GM12873 (cell line): ENCODE measurements at regions not wholly inside any gene's neighbourhood (a gene's known extent, or its start where the extent isn't known, plus 50 kb on each side); places are given as distances from the start of the nearest gene placed in this dataset.

ENCODE experiments used
- TF ChIP-seq, protein P1 (sequence below): IDR thresholded peaks from 2 replicates; pipeline ENCODE4 v1.5.1; 2012; ENCODE audit warnings: low read depth, mild to moderate bottlenecking, moderate library complexity, low read length, control low read depth; ENCODE audit not compliant: insufficient read depth; ENCODE audit errors: missing control alignments

DNA sequence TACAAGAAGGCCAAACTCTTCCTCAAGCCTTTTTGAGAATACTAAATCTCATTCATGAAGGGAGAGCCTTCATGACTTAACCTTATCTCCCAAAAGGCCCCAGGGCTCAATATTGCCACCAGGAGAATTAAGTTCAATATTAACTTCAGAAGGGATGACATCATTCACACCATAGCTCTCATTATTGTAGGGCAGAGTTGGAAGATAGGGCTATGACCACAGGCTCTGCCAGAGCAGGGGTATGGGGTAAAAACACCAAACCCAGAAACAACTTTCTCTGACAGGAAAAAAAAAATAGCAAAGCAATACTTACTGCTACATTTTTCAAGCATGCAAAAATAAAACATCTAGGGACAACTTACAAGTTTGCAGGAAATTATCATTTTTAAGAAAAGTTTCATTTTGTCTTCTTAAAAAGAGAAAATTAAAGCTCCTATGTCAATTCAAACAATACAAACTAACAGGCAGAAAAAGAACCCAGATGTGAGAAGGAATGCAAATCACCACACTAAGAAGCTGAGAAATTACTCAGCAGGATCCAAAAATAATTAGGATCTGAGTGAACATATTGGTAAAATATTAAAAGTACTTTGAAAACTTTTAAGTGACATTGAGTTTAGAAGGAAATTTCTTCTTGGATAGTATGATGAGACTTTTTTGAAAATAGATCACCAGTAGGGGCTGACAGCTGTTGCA, 1156.5 kb downstream of the NCAM2 start:
- TF ChIP-seq, protein P1, sequence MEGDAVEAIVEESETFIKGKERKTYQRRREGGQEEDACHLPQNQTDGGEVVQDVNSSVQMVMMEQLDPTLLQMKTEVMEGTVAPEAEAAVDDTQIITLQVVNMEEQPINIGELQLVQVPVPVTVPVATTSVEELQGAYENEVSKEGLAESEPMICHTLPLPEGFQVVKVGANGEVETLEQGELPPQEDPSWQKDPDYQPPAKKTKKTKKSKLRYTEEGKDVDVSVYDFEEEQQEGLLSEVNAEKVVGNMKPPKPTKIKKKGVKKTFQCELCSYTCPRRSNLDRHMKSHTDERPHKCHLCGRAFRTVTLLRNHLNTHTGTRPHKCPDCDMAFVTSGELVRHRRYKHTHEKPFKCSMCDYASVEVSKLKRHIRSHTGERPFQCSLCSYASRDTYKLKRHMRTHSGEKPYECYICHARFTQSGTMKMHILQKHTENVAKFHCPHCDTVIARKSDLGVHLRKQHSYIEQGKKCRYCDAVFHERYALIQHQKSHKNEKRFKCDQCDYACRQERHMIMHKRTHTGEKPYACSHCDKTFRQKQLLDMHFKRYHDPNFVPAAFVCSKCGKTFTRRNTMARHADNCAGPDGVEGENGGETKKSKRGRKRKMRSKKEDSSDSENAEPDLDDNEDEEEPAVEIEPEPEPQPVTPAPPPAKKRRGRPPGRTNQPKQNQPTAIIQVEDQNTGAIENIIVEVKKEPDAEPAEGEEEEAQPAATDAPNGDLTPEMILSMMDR, result no peak

DNA sequence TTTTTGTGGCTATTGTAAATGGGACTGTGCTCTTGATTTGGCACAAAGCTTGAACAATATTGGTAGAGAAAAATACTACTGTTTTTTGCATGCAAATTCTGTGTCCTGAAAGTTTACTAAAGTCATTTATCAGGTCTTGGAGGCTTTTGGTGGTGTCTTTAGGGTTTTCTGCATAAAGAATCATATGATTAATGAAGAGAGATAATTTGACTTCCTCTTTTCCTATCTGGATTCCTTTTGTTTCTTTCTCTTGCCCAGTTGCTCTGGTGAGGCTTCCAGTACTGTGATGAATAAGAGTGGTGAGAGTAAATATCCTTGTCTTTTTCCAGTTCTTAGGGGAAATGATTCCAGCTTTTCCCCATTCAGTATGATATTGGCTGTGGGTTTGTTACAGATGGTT, 1166.7 kb downstream of the NCAM2 start:
- TF ChIP-seq, protein P1, result no peak

DNA sequence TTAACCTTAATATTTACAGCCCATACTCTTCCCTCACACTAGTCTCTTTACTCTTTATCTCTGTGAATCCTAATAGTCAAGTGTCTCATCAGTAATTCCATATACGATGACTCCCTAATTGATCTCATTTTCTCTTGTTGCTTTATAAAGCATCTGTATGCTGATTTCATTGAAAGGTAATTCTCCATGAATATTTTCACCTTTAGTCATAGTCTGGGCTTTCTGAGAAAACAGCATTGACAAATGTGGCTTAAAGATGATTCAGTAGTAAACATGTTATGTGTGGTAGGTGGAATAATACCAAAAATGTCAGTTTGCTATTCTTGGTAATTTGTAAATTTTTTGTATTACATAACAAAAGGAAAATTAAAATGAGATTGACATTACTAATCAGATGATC, 1176.5 kb downstream of the NCAM2 start:
- TF ChIP-seq, protein P1, result no peak

DNA sequence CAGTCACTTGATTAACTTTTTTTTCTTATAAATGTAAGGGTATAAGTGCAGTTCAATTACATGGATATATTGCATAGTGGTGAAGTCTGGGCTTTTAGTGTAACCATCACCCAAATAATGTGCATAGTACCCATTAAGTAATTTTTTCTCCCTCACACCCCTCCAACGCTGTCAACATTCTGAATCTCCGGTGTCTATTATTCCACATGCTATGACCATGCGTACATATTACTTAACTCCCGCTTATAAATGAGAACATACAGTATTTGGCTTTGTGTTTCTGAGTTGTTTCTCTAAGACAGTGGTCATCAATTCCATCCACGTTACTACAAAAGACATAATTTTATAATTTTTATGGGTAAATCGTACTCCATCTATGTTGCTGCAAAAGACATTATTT, 1191.1 kb downstream of the NCAM2 start:
- TF ChIP-seq, protein P1, result no peak

- TF ChIP-seq, protein P1, result no peak
Observed at GRCh38 chr21:22191581-22191980, 1193.4 kb downstream of the NCAM2 start.

GRCh38 chr21:22192766-22193165, 1194.6 kb downstream of the NCAM2 start:
- TF ChIP-seq, protein P1, result no peak

- TF ChIP-seq, protein P1, result no peak
Observed at GRCh38 chr21:22200378-22201092, 1202.3 kb downstream of the NCAM2 start.
